ENCODE measurements at regions not wholly inside any gene's neighbourhood (a gene's known extent, or its start where the extent isn't known, plus 50 kb on each side); places are given as distances from the start of the nearest gene placed in this dataset.

GRCh38 chr5:57577432-57578175 lies 95.0 kb upstream of the ACTBL2 start:
- no peaks in the 10 kb centered on the region for H3K27me3 ChIP-seq (replicated peaks in 1 of 4; ENCODE audit: control extremely low read depth in 1 of 4, control insufficient read depth in 3 of 4, insufficient read depth in 4 of 4, low read length in 3 of 4)
- H2AFZ ChIP-seq (ENCODE audit: insufficient read depth, low read depth, low read length, poor library complexity, severe bottlenecking) = no peak overlapping the region
- ChIA-PET CTCF (no interaction called here), POLR2A (no interaction called here)
- H3K9ac ChIP-seq (ENCODE audit: low read length) = no peak overlapping the region
- no peak for ATAC-seq (ENCODE audit: low read depth)
- Mint-ChIP-seq H3K27me3 (no peaks in the 10 kb centered on the region), H3K4me1 (no peaks in the 10 kb centered on the region), H3K9me3 (ENCODE audit: insufficient read depth) (no peaks in the 10 kb centered on the region), H3K27ac (no peak overlapping the region), H3K4me3 (no peak overlapping the region)
- no peaks in the 10 kb centered on the region for H4K20me1 ChIP-seq (ENCODE audit: control insufficient read depth, insufficient read depth, low read length, poor library complexity, severe bottlenecking)
- DNase-seq = no peak
- H3K27ac ChIP-seq (ENCODE audit: low read length in 2 of 2) = no peak overlapping the region
- 81% methylated on average over 5 of the region's 8 CpGs for WGBS (ENCODE audit: insufficient coverage)
- H3K4me1 ChIP-seq (ENCODE audit: control insufficient read depth in 2 of 2, insufficient read depth in 2 of 2, low read length in 2 of 2) = no peaks in the 10 kb centered on the region
- intact Hi-C loops (cut with micrococcal nuclease) = no loop called here
- H3K79me2 ChIP-seq (ENCODE audit: control insufficient read depth, insufficient read depth, low read length) = no peaks in the 10 kb centered on the region
- H3K4me3 ChIP-seq (ENCODE audit: control extremely low read depth in 1 of 5, extremely low read depth in 1 of 5, insufficient read depth in 1 of 5, low read depth in 2 of 5, low read length in 4 of 5) = no peak overlapping the region
- no peaks in the 10 kb centered on the region for H3K36me3 ChIP-seq (replicated peaks in 1 of 2; ENCODE audit: control extremely low read depth in 1 of 2, control insufficient read depth in 1 of 2, extremely low read depth in 1 of 2, insufficient read depth in 2 of 2, low read length in 1 of 2)
- H3K9me3 ChIP-seq (ENCODE audit: control extremely low read depth in 1 of 3, control insufficient read depth in 2 of 3, insufficient read depth in 1 of 3, low read length in 2 of 3) = peaks cover 0 to 2% (median 0%) of the 10 kb centered on the region in 3 donors
- no peak for TF ChIP-seq CTCF (IDR thresholded peaks at IDR 0.05)
- no peak for TF ChIP-seq EZH2 (IDR thresholded peaks at IDR 0.05; ENCODE audit: borderline replicate concordance, insufficient read depth, low read depth, low read length, poor library complexity, severe bottlenecking)
- H3K4me2 ChIP-seq (replicated peaks; ENCODE audit: low read depth, low read length, poor library complexity, severe bottlenecking) = no peak overlapping the region

GRCh38 chr5:57576317-57576716 lies 93.7 kb upstream of the ACTBL2 start:
- Histone ChIP-seq H4K20me1 (ENCODE audit: control insufficient read depth, insufficient read depth, low read length, poor library complexity, severe bottlenecking) (no peaks in the 10 kb centered on the region), H3K4me3 (ENCODE audit: control extremely low read depth in 1 of 5, extremely low read depth in 1 of 5, insufficient read depth in 1 of 5, low read depth in 2 of 5, low read length in 4 of 5) (no peak overlapping the region), H3K4me2 (replicated peaks; ENCODE audit: low read depth, low read length, poor library complexity, severe bottlenecking) (no peak overlapping the region), H3K27ac (ENCODE audit: low read length in 2 of 2) (no peak overlapping the region), H3K27me3 (replicated peaks in 1 of 4; ENCODE audit: control extremely low read depth in 1 of 4, control insufficient read depth in 3 of 4, insufficient read depth in 4 of 4, low read length in 3 of 4) (no peaks in the 10 kb centered on the region), H2AFZ (ENCODE audit: insufficient read depth, low read depth, low read length, poor library complexity, severe bottlenecking) (no peak overlapping the region), H3K4me1 (ENCODE audit: control insufficient read depth in 2 of 2, insufficient read depth in 2 of 2, low read length in 2 of 2) (no peaks in the 10 kb centered on the region), H3K36me3 (replicated peaks in 1 of 2; ENCODE audit: control extremely low read depth in 1 of 2, control insufficient read depth in 1 of 2, extremely low read depth in 1 of 2, insufficient read depth in 2 of 2, low read length in 1 of 2) (no peaks in the 10 kb centered on the region), H3K9me3 (ENCODE audit: control extremely low read depth in 1 of 3, control insufficient read depth in 2 of 3, insufficient read depth in 1 of 3, low read length in 2 of 3) (peaks cover 0 to 2% (median 0%) of the 10 kb centered on the region in 3 donors), H3K9ac (ENCODE audit: low read length) (no peak overlapping the region), H3K79me2 (ENCODE audit: control insufficient read depth, insufficient read depth, low read length) (no peaks in the 10 kb centered on the region)
- TF ChIP-seq CTCF (IDR thresholded peaks at IDR 0.05) (no peak), EZH2 (IDR thresholded peaks at IDR 0.05; ENCODE audit: borderline replicate concordance, insufficient read depth, low read depth, low read length, poor library complexity, severe bottlenecking) (no peak)
- DNase-seq (no peak), ATAC-seq (ENCODE audit: low read depth) (no peak)
- Mint-ChIP-seq H3K4me1 (no peaks in the 10 kb centered on the region), H3K27ac (no peak overlapping the region), H3K4me3 (no peak overlapping the region), H3K27me3 (no peaks in the 10 kb centered on the region), H3K9me3 (ENCODE audit: insufficient read depth) (no peaks in the 10 kb centered on the region)
- intact Hi-C loops (cut with micrococcal nuclease) = no loop called here
- ChIA-PET CTCF (no interaction called here), POLR2A (no interaction called here)
- 89% methylated on average over 3 of the region's 6 CpGs for WGBS (ENCODE audit: insufficient coverage)
